Psoas muscle (tissue), 7 donors: ENCODE measurements at regions not wholly inside any gene's neighbourhood (a gene's known extent, or its start where the extent isn't known, plus 50 kb on each side); places are given as distances from the start of the nearest gene placed in this dataset.

ENCODE experiments used
- ATAC-seq, 4 donors: fragments of 200-7000 bp; cut with Tn5 transposase; one replicate each; pipeline ENCODE4 v1.9.1; 2020; ENCODE audit warnings: moderate library complexity in 3 of 4, mild to moderate bottlenecking in 2 of 4
- DNase-seq, 2 donors: peaks; one replicate each; pipeline ENCODE4 v3.0.0-alpha.2; 2020
- H3K27ac ChIP-seq: fragments of 200-600 bp; one replicate; pipeline ENCODE4 v1.8.0; 2022
- H3K27me3 ChIP-seq, 3 donors: fragments of 200-600 bp in 1 of 3; one replicate each; pipeline versions ENCODE4 v1.6.1 to v1.8.0; 2013 to 2022; ENCODE audit warnings: low read length in 2 of 3, mild to moderate bottlenecking in 2 of 3, moderate library complexity in 1 of 3; ENCODE audit not compliant: insufficient read depth in 3 of 3
- H3K36me3 ChIP-seq, 2 donors: fragments of 200-600 bp in 1 of 2; one replicate each; pipeline versions ENCODE4 v1.6.1 to v1.8.0; 2013 to 2022; ENCODE audit warnings: low read depth in 1 of 2, mild to moderate bottlenecking in 1 of 2, moderate library complexity in 1 of 2; ENCODE audit not compliant: insufficient read depth in 1 of 2
- H3K4me1 ChIP-seq: fragments of 200-600 bp; one replicate; pipeline ENCODE4 v1.8.0; 2022
- H3K4me3 ChIP-seq: fragments of 200-600 bp; one replicate; pipeline ENCODE4 v1.8.0; 2022; ENCODE audit warnings: mild to moderate bottlenecking
- H3K9me3 ChIP-seq: fragments of 200-600 bp; one replicate; pipeline ENCODE4 v1.8.0; 2022
- WGBS, 3 donors: extraction: QIAGEN DNeasy Blood & Tissue Kit; methylation state at CpG; one replicate each; pipeline versions ENCODE4 v1.1.6 to v1.1.7; 2013; 5-methylcytosine and 5-hydroxymethylcytosine counted together
- intact Hi-C, 2 donors: fragments of 100-400 bp; cut with DNase I; formaldehyde crosslinking; loops; one replicate each; pipeline versions ENCODE4 v1.11.0 to v1.14.2; 2022
- TF ChIP-seq, protein P1 (sequence below): fragments of 200-600 bp; IDR thresholded peaks from one replicate; pipeline ENCODE4 v1.8.0; 2022; ENCODE audit warnings: antibody characterized with exemption
- donor health status: healthy with polysubstance abuse.
- donor health status: DM: no; HTN: no; CAD: no; lungs with moderate emphysema.
- donor health status: Bipolar disorder and iron deficiency.
- donor health status: healthy.
- donor health status: DM: yes; HTN: yes; CAD: no.
- donor health status: DM: no; HTN: no; CAD: no.
- donor health status: DM: yes; HTN: yes; CAD: no.

DNA sequence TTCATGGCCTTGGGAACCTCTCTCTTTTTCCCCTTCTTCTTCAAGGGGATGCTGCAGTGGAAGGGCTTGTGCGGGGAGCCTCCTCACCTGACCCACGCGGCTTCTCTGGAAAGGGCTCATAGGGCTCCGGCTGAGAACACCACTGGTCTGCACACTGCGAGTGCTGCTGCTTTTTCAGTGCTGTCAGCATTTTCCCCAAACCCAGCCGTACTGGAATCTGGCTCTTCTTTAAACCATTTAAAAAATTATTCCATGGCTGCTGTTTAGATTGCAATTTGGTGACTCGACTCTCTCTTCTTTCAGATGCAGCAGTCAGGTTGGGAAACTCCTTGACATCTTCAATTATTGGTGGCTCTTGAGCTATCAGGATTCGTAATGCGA is 272.6 kb upstream of the DSEL start:
- TF ChIP-seq, protein P1, sequence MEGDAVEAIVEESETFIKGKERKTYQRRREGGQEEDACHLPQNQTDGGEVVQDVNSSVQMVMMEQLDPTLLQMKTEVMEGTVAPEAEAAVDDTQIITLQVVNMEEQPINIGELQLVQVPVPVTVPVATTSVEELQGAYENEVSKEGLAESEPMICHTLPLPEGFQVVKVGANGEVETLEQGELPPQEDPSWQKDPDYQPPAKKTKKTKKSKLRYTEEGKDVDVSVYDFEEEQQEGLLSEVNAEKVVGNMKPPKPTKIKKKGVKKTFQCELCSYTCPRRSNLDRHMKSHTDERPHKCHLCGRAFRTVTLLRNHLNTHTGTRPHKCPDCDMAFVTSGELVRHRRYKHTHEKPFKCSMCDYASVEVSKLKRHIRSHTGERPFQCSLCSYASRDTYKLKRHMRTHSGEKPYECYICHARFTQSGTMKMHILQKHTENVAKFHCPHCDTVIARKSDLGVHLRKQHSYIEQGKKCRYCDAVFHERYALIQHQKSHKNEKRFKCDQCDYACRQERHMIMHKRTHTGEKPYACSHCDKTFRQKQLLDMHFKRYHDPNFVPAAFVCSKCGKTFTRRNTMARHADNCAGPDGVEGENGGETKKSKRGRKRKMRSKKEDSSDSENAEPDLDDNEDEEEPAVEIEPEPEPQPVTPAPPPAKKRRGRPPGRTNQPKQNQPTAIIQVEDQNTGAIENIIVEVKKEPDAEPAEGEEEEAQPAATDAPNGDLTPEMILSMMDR = no peak
- ATAC-seq = no peak
- 72 to 86% (median 80%) methylated on average over 9 of the region's 9 CpGs for WGBS, 3 donors
- H3K27ac ChIP-seq = no peak overlapping the region
- no peaks in the 10 kb centered on the region for H3K36me3 ChIP-seq
- H3K4me3 ChIP-seq = no peak overlapping the region
- DNase-seq = no peak
- H3K9me3 ChIP-seq = no peaks in the 10 kb centered on the region
- H3K27me3 ChIP-seq = no peaks in the 10 kb centered on the region
- intact Hi-C loops = no loop called here
- H3K4me1 ChIP-seq = no peaks in the 10 kb centered on the region

DNA sequence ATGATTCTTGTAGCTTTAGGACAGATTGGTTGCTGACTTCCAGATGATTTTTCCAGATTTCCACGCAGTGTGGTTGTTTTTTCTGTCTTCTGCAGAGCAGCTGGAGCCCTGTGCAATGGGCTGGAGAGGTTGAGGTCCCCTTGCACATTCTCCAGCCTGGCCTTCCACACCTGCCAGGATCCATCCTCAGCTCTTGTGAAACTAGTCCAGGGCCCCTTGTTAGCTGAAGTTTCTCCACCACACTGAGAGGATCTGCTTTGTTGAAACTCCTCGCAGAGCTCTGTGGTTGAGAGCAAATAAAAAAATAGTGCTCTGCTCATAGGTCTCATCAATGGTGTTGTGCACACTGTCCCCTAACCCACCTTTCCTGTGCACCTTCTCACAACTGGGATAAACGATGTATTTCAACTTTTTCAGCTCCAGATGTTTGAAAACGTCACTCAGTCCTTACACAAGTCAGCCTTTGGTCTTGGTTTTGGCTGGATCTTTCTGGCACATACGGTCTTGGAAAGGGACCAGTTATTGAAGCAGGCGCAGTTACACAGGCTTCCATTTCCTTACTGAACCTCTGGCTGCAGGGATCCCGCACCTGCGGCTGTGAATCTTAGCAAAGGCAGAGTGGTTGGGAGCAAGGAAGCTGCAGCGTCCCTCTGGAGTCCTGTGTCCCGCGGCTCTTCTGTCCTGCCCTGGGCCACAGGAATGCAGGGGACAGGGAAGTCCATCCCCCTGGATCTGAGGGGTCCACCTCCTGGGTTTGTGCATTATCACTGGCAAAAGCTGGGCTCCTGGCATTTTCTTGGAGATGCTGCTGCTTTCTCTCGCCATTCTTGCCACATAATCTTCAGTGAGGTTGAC is 272.0 kb upstream of the DSEL start:
- Histone ChIP-seq H3K4me3 (no peak overlapping the region), H3K4me1 (no peaks in the 10 kb centered on the region), H3K27ac (no peak overlapping the region), H3K9me3 (no peaks in the 10 kb centered on the region), H3K36me3 (no peaks in the 10 kb centered on the region), H3K27me3 (no peaks in the 10 kb centered on the region)
- intact Hi-C loops = no loop called here
- WGBS, 3 donors = 27 to 50% (median 39%) methylated on average over 12 of the region's 12 CpGs
- ATAC-seq = no peak
- no peak for DNase-seq
- TF ChIP-seq, protein P1 = no peak

DNA sequence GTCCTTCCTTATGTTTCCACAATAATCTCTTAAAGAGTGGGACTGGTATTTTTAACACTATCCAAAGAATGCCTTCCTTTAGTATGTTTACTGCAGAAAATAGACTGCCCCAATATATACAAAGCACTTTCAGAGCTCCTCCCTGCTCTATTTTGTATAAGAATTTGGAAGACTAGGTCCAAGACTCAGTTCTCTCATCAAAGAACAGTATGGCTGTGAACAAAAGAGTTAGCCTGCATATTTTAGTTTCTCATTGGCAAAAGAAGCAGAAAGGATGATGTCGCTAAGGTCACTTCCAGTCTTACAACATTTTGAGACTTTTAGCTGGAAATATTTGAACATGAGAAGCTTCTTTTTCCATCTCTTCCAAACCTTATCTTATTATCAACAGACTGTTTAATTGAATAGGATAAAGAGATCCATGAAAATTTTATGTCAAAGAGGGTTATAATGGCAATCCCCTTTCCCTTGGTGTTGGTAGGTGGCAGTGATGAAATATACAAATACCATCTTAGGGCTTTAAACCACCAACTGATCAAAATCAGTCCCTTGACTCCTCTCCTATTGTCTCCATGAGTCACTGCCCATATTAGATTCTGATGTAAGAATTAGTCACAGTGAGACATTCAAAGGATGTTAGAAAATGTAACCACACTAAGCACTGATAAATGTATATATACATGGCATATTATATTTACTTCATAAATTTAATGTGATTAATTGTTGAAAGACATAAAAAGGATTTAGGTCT is 266.9 kb upstream of the DSEL start:
- no peak for DNase-seq

DNA sequence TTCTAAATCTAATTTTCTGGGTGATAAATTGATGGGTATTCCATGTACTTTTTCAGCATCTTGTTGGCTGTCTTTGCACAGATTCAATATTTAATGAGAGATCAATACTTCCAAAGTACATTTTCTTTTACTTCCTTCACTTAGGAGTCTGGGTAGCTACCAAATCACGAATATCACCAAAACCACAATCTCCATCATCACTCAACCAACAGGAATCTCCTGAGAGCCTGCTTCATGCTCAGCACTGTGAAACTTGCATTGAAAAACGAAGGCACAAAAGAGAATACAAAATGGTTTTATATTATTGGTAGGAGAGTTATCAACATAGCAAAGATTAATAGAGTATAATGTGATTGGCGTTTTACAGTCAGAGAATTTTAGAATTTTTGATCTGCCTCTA is 261.5 kb upstream of the DSEL start:
- 71 to 81% (median 74%) methylated on average over 3 of the region's 3 CpGs for WGBS, 3 donors
- Histone ChIP-seq H3K27me3 (no peaks in the 10 kb centered on the region), H3K36me3 (no peaks in the 10 kb centered on the region), H3K4me3 (no peak overlapping the region), H3K27ac (no peak overlapping the region), H3K4me1 (no peaks in the 10 kb centered on the region), H3K9me3 (no peaks in the 10 kb centered on the region)
- DNase-seq (no peak), ATAC-seq (no peak)
- intact Hi-C loops = no loop called here
- TF ChIP-seq, protein P1 = no peak

More for the DNA sequence above, 266.9 kb upstream of the DSEL start:
- Histone ChIP-seq H3K36me3 (no peaks in the 10 kb centered on the region), H3K4me1 (no peaks in the 10 kb centered on the region), H3K27me3 (no peaks in the 10 kb centered on the region), H3K9me3 (no peaks in the 10 kb centered on the region), H3K4me3 (no peak overlapping the region), H3K27ac (no peak overlapping the region)
- TF ChIP-seq, protein P1 = no peak
- no peak for ATAC-seq
- intact Hi-C loops = no loop called here
- 85 to 94% (median 90%) methylated on average over 1 of the region's 1 CpG for WGBS, 3 donors
